HepG2 (cell line): ENCODE measurements at regions not wholly inside any gene's neighbourhood (a gene's known extent, or its start where the extent isn't known, plus 50 kb on each side); places are given as distances from the start of the nearest gene placed in this dataset.

Experiments
- ATAC-seq: fragments of 200-7000 bp; cut with Tn5 transposase; 3 replicates; pipeline ENCODE4 v1.9.1; 2020; ENCODE audit warnings: mild to moderate bottlenecking, moderate library complexity
- BruUV-seq: library from RNA; stranded (reverse); fragments of 400-500 nt; replicated peaks from 2 replicates; lab custom pipeline; 2021; lab: Mats Ljungman, UMichigan
- CTCF ChIA-PET: fragments of 300-600 bp; formaldehyde crosslinking; extraction: SDS; loops from one replicate; lab custom pipeline; 2021; ENCODE audit warnings: low total read pairs, inconsistent platforms, low intra/inter-chr PET ratio; lab: Yijun Ruan, JAX
- POLR2A ChIA-PET: fragments of 350-600 bp; sonication (Branson Sonifier 250); formaldehyde crosslinking; loops from one replicate; lab custom pipeline; 2020; ENCODE audit warnings: antibody characterized with exemption, inconsistent platforms; lab: Yijun Ruan, JAX
- DNase-seq: peaks from one replicate; pipeline ENCODE4 v3.0.0-alpha.2; 2015; ENCODE audit warnings: low spot score
- FAIRE-seq: peaks from 3 replicates; lab custom pipeline; 2011; peaks lifted over from hg19 to GRCh38; lab: Jason Lieb, UNC
- H2AFZ ChIP-seq: one replicate; pipeline ENCODE4 v1.6.1; 2011; ENCODE audit warnings: low read length, inconsistent platforms
- H3K27ac ChIP-seq: fragments of 300-600 bp; 3 replicates; pipeline ENCODE4 v1.8.0; 2011; ENCODE audit warnings: mixed run types, mild to moderate bottlenecking, mixed read lengths, low read length, inconsistent platforms; ENCODE audit not compliant: insufficient read depth; ENCODE audit errors: extremely low read length
- H3K27me3 ChIP-seq, 2 experiments: fragments of 200-600 bp in 1 of 2; 2 replicates in 1 of 2; 3 replicates in 1 of 2; pipeline versions ENCODE4 v1.6.0 to v1.8.0; 2011; ENCODE audit warnings: low read length in 2 of 2, mild to moderate bottlenecking in 2 of 2, moderate library complexity in 2 of 2, inconsistent platforms in 1 of 2; ENCODE audit not compliant: insufficient read depth in 2 of 2, control insufficient read depth in 1 of 2
- H3K36me3 ChIP-seq, 2 experiments: fragments of 200-600 bp in 1 of 2; replicated peaks in 1 of 2; 2 replicates in 1 of 2; 3 replicates in 1 of 2; pipeline versions ENCODE4 v1.5.1 to v1.8.0; 2011; ENCODE audit warnings: low read length in 2 of 2, inconsistent platforms in 1 of 2; ENCODE audit not compliant: insufficient read depth in 2 of 2, control insufficient read depth in 1 of 2
- H3K4me1 ChIP-seq: 2 replicates; pipeline ENCODE4 v1.5.1; 2012; ENCODE audit warnings: low read length, inconsistent platforms; ENCODE audit not compliant: insufficient read depth
- H3K4me2 ChIP-seq: 2 replicates; pipeline ENCODE4 v1.6.0; 2011; ENCODE audit warnings: low read depth, low read length, inconsistent platforms
- H3K4me3 ChIP-seq, 3 experiments: fragments of 200-600 bp in 1 of 3; sonication (generic), shearing (Covaris generic) in 1 of 3; replicated peaks in 1 of 3; 2 replicates each; pipeline ENCODE4 v1.5.1; 2011 to 2016; ENCODE audit warnings: low read length in 3 of 3, inconsistent platforms in 2 of 3, low read depth in 2 of 3, mild to moderate bottlenecking in 2 of 3, control low read depth in 1 of 3, mixed read lengths in 1 of 3; ENCODE audit not compliant: insufficient read depth in 1 of 3
- H3K79me2 ChIP-seq: one replicate; pipeline ENCODE4 v1.6.1; 2011; ENCODE audit warnings: low read length, inconsistent platforms; ENCODE audit not compliant: insufficient read depth
- H3K9ac ChIP-seq: 2 replicates; pipeline ENCODE4 v1.6.0; 2011; ENCODE audit warnings: mild to moderate bottlenecking, low read depth, low read length, inconsistent platforms; ENCODE audit not compliant: insufficient read depth
- H3K9me3 ChIP-seq: 2 replicates; pipeline ENCODE4 v1.5.1; 2012; ENCODE audit warnings: mild to moderate bottlenecking, low read length
- H4K20me1 ChIP-seq: 2 replicates; pipeline ENCODE4 v1.6.0; 2011; ENCODE audit warnings: inconsistent platforms, mild to moderate bottlenecking, low read length, moderate library complexity; ENCODE audit not compliant: insufficient read depth
- GATAD1 ChIP-seq: IDR thresholded peaks from 2 replicates; pipeline ENCODE4 v1.6.1; 2016; ENCODE audit warnings: missing genetic modification reagents, missing compliant biosample characterization
- NAIF1 ChIP-seq: sonication (generic); formaldehyde crosslinking; IDR thresholded peaks from 2 replicates; pipeline ENCODE4 v1.5.0; 2020; ENCODE audit warnings: mild to moderate bottlenecking, missing genetic modification reagents, borderline replicate concordance
- NCOA2 ChIP-seq: sonication (generic); formaldehyde crosslinking; IDR thresholded peaks from 2 replicates; pipeline ENCODE4 v1.8.0; 2022; ENCODE audit warnings: inconsistent platforms
- SRSF9 ChIP-seq: fragments of 200-400 bp; formaldehyde crosslinking; IDR thresholded peaks from 2 replicates; pipeline ENCODE4 v1.6.1; 2018; ENCODE audit warnings: borderline replicate concordance, mild to moderate bottlenecking, low read depth, low read length; ENCODE audit not compliant: insufficient read depth, poor library complexity, severe bottlenecking
- ZNF101 ChIP-seq: sonication (generic); formaldehyde crosslinking; IDR thresholded peaks from 2 replicates; pipeline ENCODE4 v1.4.0; 2020; ENCODE audit warnings: mild to moderate bottlenecking, low read depth, missing genetic modification reagents, borderline replicate concordance
- ZNF615 ChIP-seq: sonication (generic); formaldehyde crosslinking; IDR thresholded peaks from 2 replicates; pipeline ENCODE4 v1.5.0; 2020; ENCODE audit warnings: mild to moderate bottlenecking, missing genetic modification reagents, borderline replicate concordance
- ZNF746 ChIP-seq: sonication (generic); formaldehyde crosslinking; IDR thresholded peaks from 2 replicates; pipeline ENCODE4 v1.8.0; 2022; ENCODE audit warnings: mild to moderate bottlenecking, missing genetic modification reagents
- WGBS: methylation state at CpG from one replicate; pipeline ENCODE4 v1.1.6; 2017; ENCODE audit warnings: low lambda C conversion rate; 5-methylcytosine and 5-hydroxymethylcytosine counted together
- in situ Hi-C: cut with HindIII; loops from 2 replicates; pipeline ENCODE4 v1.10.0; 2017; ENCODE audit warnings: low pct_unique_long_range_greater_than_20kb; ENCODE audit not compliant: extremely low pct_ligation_motif_present
- intact Hi-C: fragments of 100-400 bp; cut with micrococcal nuclease; formaldehyde crosslinking; loops from one replicate; pipeline ENCODE4 v1.10.0; 2022; ENCODE audit not compliant: unreplicated experiment
- TF ChIP-seq, protein P1 (sequence below): sonication (generic); formaldehyde crosslinking; IDR thresholded peaks from 2 replicates; pipeline ENCODE4 v1.5.0; 2020; ENCODE audit warnings: mild to moderate bottlenecking, missing genetic modification reagents, borderline replicate concordance

DNA sequence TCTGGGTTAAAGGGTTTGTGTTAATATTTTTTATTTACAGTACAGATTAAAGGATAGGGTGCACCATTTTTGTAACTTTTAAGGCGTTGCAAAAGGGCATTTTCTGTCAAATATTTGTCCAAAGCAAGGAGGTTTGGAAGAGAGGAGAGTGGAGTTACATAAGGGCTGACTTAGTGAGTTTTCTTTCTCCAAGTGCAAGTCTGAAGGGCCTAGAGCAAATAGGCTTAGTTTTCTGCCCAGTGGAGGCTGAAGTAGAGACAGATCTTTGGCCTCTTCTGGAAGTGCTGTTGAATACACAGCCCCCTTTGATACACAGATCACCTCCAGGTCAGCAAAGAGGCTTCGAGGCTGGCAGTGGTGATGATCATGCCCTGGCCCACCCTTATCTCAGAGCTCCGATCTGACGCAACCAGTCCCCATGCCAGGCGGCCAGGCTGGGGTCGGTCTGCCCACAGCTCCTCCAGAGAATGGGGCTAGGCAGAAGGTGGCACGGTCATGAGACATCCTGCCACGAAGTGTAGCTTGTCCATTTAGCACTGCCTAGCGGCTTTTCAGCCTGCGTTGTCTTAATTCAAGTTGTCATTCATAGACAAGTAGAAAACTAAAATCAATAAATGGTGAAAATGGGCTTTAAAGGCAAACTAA, 79.5 kb upstream of the IRX3 start:
- no peak overlapping the region for H3K4me3 ChIP-seq
- H3K27ac ChIP-seq: no peak overlapping the region
- ATAC-seq (no peak), DNase-seq (no peak), FAIRE-seq (no peak)
- no peaks in the 10 kb centered on the region for H4K20me1 ChIP-seq
- WGBS: 37% methylated on average over 10 of the region's 10 CpGs
- ChIA-PET POLR2A (no interaction called here), CTCF (no interaction called here)
- TF ChIP-seq, protein P1, sequence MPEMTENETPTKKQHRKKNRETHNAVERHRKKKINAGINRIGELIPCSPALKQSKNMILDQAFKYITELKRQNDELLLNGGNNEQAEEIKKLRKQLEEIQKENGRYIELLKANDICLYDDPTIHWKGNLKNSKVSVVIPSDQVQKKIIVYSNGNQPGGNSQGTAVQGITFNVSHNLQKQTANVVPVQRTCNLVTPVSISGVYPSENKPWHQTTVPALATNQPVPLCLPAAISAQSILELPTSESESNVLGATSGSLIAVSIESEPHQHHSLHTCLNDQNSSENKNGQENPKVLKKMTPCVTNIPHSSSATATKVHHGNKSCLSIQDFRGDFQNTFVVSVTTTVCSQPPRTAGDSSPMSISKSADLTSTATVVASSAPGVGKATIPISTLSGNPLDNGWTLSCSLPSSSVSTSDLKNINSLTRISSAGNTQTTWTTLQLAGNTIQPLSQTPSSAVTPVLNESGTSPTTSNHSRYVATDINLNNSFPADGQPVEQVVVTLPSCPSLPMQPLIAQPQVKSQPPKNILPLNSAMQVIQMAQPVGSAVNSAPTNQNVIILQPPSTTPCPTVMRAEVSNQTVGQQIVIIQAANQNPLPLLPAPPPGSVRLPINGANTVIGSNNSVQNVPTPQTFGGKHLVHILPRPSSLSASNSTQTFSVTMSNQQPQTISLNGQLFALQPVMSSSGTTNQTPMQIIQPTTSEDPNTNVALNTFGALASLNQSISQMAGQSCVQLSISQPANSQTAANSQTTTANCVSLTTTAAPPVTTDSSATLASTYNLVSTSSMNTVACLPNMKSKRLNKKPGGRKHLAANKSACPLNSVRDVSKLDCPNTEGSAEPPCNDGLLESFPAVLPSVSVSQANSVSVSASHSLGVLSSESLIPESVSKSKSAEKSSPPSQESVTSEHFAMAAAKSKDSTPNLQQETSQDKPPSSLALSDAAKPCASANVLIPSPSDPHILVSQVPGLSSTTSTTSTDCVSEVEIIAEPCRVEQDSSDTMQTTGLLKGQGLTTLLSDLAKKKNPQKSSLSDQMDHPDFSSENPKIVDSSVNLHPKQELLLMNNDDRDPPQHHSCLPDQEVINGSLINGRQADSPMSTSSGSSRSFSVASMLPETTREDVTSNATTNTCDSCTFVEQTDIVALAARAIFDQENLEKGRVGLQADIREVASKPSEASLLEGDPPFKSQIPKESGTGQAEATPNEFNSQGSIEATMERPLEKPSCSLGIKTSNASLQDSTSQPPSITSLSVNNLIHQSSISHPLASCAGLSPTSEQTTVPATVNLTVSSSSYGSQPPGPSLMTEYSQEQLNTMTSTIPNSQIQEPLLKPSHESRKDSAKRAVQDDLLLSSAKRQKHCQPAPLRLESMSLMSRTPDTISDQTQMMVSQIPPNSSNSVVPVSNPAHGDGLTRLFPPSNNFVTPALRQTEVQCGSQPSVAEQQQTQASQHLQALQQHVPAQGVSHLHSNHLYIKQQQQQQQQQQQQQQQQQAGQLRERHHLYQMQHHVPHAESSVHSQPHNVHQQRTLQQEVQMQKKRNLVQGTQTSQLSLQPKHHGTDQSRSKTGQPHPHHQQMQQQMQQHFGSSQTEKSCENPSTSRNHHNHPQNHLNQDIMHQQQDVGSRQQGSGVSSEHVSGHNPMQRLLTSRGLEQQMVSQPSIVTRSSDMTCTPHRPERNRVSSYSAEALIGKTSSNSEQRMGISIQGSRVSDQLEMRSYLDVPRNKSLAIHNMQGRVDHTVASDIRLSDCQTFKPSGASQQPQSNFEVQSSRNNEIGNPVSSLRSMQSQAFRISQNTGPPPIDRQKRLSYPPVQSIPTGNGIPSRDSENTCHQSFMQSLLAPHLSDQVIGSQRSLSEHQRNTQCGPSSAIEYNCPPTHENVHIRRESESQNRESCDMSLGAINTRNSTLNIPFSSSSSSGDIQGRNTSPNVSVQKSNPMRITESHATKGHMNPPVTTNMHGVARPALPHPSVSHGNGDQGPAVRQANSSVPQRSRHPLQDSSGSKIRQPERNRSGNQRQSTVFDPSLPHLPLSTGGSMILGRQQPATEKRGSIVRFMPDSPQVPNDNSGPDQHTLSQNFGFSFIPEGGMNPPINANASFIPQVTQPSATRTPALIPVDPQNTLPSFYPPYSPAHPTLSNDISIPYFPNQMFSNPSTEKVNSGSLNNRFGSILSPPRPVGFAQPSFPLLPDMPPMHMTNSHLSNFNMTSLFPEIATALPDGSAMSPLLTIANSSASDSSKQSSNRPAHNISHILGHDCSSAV (CRISPR knock-in tag): no peak
- TF ChIP-seq ZNF615 (no peak), ZNF101 (CRISPR knock-in tag) (no peak), NAIF1 (no peak), GATAD1 (CRISPR knock-in tag) (no peak), SRSF9 (no peak), ZNF746 (CRISPR knock-in tag) (no peak), NCOA2 (no peak)
- intact Hi-C loops: no loop called here
- no peak overlapping the region for H3K9ac ChIP-seq
- no peaks in the 10 kb centered on the region for H3K4me1 ChIP-seq
- in situ Hi-C loops: no loop called here
- no peak overlapping the region for H3K4me2 ChIP-seq
- no peak overlapping the region for H2AFZ ChIP-seq
- peaks cover 0 to 43% of the 10 kb centered on the region in 2 experiments for H3K27me3 ChIP-seq
- no TSS peak for BruUV-seq
- no peaks in the 10 kb centered on the region for H3K79me2 ChIP-seq
- H3K36me3 ChIP-seq: no peaks in the 10 kb centered on the region
- H3K9me3 ChIP-seq: no peaks in the 10 kb centered on the region
